H1 (cell line): ENCODE measurements at regions not wholly inside any gene's neighbourhood (a gene's known extent, or its start where the extent isn't known, plus 50 kb on each side); places are given as distances from the start of the nearest gene placed in this dataset.

Experiments
- EZH2 ChIP-seq: fragments of 200-600 bp; sonication (generic); IDR thresholded peaks from 2 replicates; pipeline ENCODE4 v1.7.1; 2012; ENCODE audit warnings: low read depth, mild to moderate bottlenecking, moderate library complexity, low read length, inconsistent platforms; ENCODE audit not compliant: severe bottlenecking
- SIN3A ChIP-seq, 2 experiments: IDR thresholded peaks in 1 of 2; conservative IDR thresholded peaks in 1 of 2; 2 replicates each; pipeline ENCODE4 v1.6.1; 2011 to 2012; ENCODE audit warnings: low read length in 2 of 2, improper control_type of control experiment in 1 of 2, low read depth in 1 of 2, mild to moderate bottlenecking in 1 of 2

DNA sequence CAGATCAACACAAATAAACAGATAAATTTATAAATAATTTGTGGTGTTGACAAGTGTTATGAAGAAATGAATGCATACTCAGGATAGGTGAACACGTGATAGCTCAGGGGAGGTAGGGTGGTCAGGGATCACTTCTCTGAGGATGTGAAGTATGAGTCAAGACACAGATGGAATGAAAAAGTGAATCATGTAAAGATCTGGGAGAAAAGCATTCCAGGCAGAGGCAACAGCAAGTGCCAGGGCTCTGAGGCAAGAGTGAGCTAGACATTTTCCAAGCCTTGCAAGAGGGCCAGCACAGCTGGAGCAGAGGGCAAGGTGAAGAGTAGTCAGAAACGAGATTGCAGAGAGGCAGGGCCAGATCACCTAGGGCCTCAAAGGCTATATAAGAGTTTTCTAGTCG is 177.8 kb downstream of the WNT5A start (continued):
- TF ChIP-seq EZH2 (no peak), SIN3A (conservative IDR thresholded peaks at IDR 0.05 in 1 of 2, IDR thresholded peaks at IDR 0.05 in 1 of 2; ENCODE audit: low read depth in 1 of 2, low read length in 2 of 2) (no peak)
